SJCRH30 (cell line): ENCODE measurements at regions not wholly inside any gene's neighbourhood (a gene's known extent, or its start where the extent isn't known, plus 50 kb on each side); places are given as distances from the start of the nearest gene placed in this dataset.
"Not testable (repeated sequence)": the region's sequence is repeated elsewhere in the genome, so short reads cannot be mapped to it uniquely, and the experiment has no call there.

Experiments used
- DNase-seq, 2 experiments: peaks; one replicate each; pipeline ENCODE4 v3.0.0-alpha.2; 2015 to 2020
- H3K27ac ChIP-seq: fragments of 250-450 bp; sonication (Bioruptor Pico); 2 replicates; pipeline ENCODE4 v1.5.1; 2020; ENCODE audit warnings: mild to moderate bottlenecking, moderate library complexity
- H3K27me3 ChIP-seq: fragments of 250-450 bp; sonication (Bioruptor Pico); 2 replicates; pipeline ENCODE4 v1.5.1; 2020; ENCODE audit warnings: mild to moderate bottlenecking, moderate library complexity
- H3K36me3 ChIP-seq: fragments of 250-450 bp; sonication (Bioruptor Pico); 2 replicates; pipeline ENCODE4 v1.5.1; 2020; ENCODE audit warnings: mild to moderate bottlenecking, moderate library complexity
- H3K4me1 ChIP-seq: fragments of 250-450 bp; sonication (Bioruptor Pico); 2 replicates; pipeline ENCODE4 v1.5.1; 2020; ENCODE audit warnings: mild to moderate bottlenecking, moderate library complexity
- H3K4me3 ChIP-seq: fragments of 250-450 bp; sonication (Bioruptor Pico); 2 replicates; pipeline ENCODE4 v1.5.1; 2020; ENCODE audit warnings: mild to moderate bottlenecking, moderate library complexity
- H3K9me3 ChIP-seq: fragments of 250-450 bp; sonication (Bioruptor Pico); replicated peaks from 2 replicates; pipeline ENCODE4 v1.5.1; 2020; ENCODE audit warnings: mild to moderate bottlenecking, moderate library complexity

DNA sequence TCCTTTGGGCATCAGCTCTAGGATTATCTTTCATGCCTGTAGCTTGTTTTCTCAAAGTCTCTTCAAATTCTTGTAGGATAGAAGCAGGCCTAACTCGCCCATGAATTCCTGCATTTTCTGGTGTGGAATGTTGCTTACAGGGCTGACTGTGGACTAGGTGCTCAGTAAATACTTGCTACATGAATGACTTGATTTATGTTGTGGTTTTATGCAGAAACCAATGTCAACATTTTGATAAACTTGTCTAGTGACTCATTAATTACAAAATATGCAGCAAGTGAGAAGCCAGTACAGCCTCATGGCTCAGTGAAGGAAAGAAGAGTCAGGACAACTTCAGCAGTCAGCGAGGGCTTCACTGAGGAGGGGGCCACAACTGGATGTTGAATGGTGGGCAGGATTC lies 110.6 kb upstream of the SIX2 start:
- H3K36me3 ChIP-seq = no peaks in the 10 kb centered on the region
- no peaks in the 10 kb centered on the region for H3K27me3 ChIP-seq
- H3K27ac ChIP-seq = no peak overlapping the region
- no peak overlapping the region for H3K4me3 ChIP-seq
- peaks cover 23% of the 10 kb centered on the region for H3K4me1 ChIP-seq
- peaks cover 3% of the 10 kb centered on the region; the same call in 1 of the 2 replicates for H3K9me3 ChIP-seq
- no peak for DNase-seq

DNA sequence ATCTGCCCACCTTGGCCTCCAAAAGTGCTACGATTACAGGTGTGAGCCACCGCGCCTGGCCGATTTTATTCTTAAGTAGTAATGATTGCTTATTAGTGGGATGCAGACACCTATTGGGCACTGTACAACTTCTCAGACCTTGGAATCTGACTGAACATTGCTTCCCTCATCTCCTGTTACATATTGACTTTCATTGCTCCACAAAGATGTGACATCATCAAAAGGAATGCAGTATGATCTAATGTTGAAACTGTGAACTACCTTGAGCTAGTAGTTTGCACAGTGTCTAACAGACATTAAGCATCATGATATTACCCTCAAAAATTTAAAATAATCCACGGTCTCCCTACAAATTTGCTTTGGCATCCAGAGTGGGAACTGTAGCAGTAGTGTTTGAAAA lies 109.8 kb upstream of the SIX2 start:
- DNase-seq = peak in 1 of 2 experiments; percentile 26
- no peaks in the 10 kb centered on the region for H3K27me3 ChIP-seq
- peaks cover 23% of the 10 kb centered on the region for H3K4me1 ChIP-seq
- H3K4me3 ChIP-seq = no peak overlapping the region
- no peaks in the 10 kb centered on the region for H3K36me3 ChIP-seq
- H3K9me3 ChIP-seq = peaks cover 3% of the 10 kb centered on the region; the same call in 1 of the 2 replicates
- no peak overlapping the region for H3K27ac ChIP-seq

DNA sequence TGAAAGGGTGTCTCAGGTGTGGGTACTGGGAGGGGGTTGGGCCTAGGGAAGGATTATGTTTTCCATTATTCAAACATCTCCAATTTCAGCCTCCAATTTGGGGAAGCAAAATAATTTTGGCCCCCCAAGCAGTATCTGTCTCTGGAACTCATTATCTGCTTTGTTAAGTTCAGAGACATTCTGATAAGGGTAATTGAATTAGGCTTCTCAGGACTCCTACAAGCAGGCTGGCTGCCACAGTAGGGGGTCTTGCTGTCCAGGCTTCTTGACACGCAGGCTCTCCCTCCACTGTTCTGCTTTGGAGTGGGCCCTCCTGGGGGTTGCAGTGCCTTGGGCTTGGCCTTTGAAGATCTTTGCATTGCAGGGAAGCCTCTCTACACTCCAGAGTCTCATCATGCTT lies 108.1 kb upstream of the SIX2 start:
- no peaks in the 10 kb centered on the region for H3K9me3 ChIP-seq
- DNase-seq = no peak
- H3K36me3 ChIP-seq = no peaks in the 10 kb centered on the region
- H3K27me3 ChIP-seq = no peaks in the 10 kb centered on the region
- H3K4me3 ChIP-seq = no peak overlapping the region
- no peak overlapping the region for H3K27ac ChIP-seq
- H3K4me1 ChIP-seq = peaks cover 11% of the 10 kb centered on the region; the same call in 1 of the 2 replicates

- no peak overlapping the region for H3K27ac ChIP-seq
- no peaks in the 10 kb centered on the region for H3K27me3 ChIP-seq
- peaks cover 9% of the 10 kb centered on the region; the same call in 1 of the 2 replicates for H3K4me1 ChIP-seq
- H3K9me3 ChIP-seq = no peaks in the 10 kb centered on the region
- no peak overlapping the region for H3K4me3 ChIP-seq
- H3K36me3 ChIP-seq = no peaks in the 10 kb centered on the region
- DNase-seq = no peak
Measured at GRCh38 chr2:45115181-45115580, 105.9 kb upstream of the SIX2 start.

- H3K4me1 ChIP-seq = peaks cover 6% of the 10 kb centered on the region; the same call in 1 of the 2 replicates
- H3K4me3 ChIP-seq = no peak overlapping the region
- H3K27me3 ChIP-seq = no peaks in the 10 kb centered on the region
- H3K36me3 ChIP-seq = no peaks in the 10 kb centered on the region
- no peak overlapping the region for H3K27ac ChIP-seq
- no peaks in the 10 kb centered on the region for H3K9me3 ChIP-seq
- peak; percentile 25 to 29 for DNase-seq
Measured at GRCh38 chr2:45114221-45114955, 105.1 kb upstream of the SIX2 start.

DNA sequence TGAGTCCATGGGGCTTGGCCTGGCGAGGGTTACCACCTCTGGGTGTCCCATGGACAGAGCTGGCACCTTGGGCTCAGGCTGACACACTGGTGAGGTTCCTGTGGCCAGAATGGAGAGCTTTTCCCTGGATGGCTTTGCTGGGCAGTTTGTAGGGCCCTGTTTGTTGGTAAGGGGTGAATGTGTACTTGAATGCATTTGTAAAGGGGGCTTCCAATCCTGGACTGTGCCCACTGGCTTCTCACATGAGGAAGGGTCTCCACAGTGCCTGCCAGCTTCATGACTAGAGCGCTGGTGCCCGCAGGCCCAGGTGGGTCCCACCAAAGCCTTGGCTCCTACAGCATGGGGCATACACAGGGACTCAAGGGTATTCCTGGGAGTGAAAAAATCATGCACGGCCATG lies 103.5 kb upstream of the SIX2 start:
- Histone ChIP-seq H3K4me1 (no peaks in the 10 kb centered on the region), H3K9me3 (no peaks in the 10 kb centered on the region), H3K4me3 (no peak overlapping the region), H3K36me3 (no peaks in the 10 kb centered on the region), H3K27me3 (no peaks in the 10 kb centered on the region), H3K27ac (no peak overlapping the region)
- DNase-seq = no peak

DNA sequence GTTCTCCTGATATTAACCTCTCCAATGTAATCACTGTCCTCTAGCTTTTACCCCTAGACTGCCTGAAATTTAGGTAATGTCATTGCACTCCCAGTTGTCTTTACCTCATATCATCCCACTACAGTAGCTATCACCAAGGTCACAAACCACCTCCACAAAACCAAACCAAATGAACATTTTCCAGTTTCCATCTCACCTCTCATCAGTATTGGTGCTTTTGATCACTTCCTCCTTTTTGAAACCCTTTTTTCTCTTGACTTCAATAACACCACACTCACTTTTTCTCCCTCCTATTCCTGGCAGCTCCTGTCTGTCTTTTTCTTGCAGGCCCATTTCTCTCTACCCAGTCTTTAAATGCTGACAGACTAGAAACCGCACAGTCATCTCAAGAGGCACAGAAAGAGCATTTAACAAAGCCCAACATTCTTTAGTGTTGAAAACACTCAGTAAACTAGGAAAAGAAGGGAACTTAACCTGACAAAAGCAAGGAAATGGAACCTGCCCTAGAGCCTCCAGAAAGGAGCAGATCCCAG lies 95.9 kb upstream of the SIX2 start:
- DNase-seq = no peak
- no peak overlapping the region for H3K4me3 ChIP-seq
- H3K4me1 ChIP-seq = no peaks in the 10 kb centered on the region
- H3K27me3 ChIP-seq = no peaks in the 10 kb centered on the region
- H3K36me3 ChIP-seq = no peaks in the 10 kb centered on the region
- H3K27ac ChIP-seq = no peak overlapping the region
- peaks cover 5% of the 10 kb centered on the region; the same call in 1 of the 2 replicates for H3K9me3 ChIP-seq

GRCh38 chr2:45104429-45104828 lies 95.2 kb upstream of the SIX2 start:
- Histone ChIP-seq H3K27ac (no peak overlapping the region), H3K27me3 (no peaks in the 10 kb centered on the region), H3K36me3 (no peaks in the 10 kb centered on the region), H3K4me3 (no peak overlapping the region), H3K9me3 (peaks cover 5% of the 10 kb centered on the region; the same call in 1 of the 2 replicates), H3K4me1 (no peaks in the 10 kb centered on the region)
- DNase-seq = no peak

DNA sequence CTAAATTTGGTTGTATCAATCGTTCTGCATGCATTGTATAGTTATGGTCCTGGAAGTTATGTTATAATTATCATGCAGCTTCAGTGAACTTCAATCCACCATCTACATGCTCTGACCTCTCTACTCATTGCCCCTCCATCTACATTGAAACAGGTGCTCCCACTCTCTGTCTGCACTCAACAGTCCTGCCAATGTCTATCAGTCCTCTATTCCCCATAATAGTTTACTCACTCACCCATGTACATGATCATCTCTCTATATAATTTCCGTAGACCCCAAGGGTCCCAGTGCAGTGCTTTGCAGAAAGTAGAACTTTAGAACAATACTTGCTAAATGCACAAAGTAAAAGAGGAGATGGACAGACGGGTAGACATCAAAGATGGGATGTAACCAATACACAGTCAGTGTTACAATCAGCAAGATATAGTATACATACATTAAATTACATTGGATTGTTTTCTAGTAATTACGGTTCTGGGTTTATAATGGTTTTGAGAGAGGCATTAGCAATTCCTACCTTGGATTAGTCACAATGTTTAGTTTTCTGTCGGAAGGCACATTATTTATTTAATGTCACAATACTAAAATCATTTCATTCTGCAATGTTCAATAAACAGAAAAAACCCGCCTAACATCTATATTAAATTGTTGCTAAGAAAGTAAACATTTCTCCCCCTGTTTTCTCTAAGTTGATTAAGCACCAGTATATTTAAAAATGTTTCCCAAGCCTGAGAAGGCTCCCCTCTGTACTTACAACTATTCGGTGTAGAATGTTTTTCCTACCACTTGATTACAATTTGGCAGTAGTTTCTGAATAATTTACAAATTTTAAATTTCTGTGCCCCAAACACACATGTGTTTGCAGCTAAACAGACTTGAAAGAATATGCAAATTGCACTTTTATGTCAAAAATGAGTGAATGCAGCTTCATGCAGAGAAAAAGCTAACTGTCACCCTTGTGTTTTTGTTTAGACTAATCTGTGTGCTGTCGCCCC lies 94.4 kb upstream of the SIX2 start:
- peaks cover 5% of the 10 kb centered on the region; the same call in 1 of the 2 replicates for H3K9me3 ChIP-seq
- H3K4me1 ChIP-seq = no peaks in the 10 kb centered on the region
- no peak overlapping the region for H3K4me3 ChIP-seq
- no peak overlapping the region for H3K27ac ChIP-seq
- no peaks in the 10 kb centered on the region for H3K27me3 ChIP-seq
- DNase-seq = no peak
- no peaks in the 10 kb centered on the region for H3K36me3 ChIP-seq

DNA sequence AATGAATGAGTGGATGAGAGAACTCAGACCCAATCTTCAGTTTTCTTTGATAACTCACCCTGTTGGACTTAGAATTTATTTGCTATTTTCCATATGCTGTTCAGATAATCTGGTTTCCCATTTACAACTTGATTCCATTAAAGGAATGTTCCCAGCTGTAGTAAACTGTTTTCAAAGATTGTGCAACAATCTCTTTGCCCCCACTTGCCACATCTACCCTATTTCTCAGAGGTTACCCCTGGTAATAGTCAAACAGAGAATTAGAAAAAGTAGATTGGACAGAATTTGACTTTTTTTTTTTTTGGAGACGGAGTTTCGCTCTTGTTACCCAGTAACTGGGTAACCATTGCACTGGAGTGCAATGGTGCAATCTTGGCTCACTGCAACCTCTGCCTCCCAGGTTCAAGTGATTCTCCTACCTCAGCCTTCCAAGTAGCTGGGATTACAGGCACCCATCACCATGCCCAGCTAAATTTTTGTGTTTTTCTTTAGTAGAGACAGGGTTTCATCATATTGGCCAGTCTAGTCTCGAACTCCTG lies 93.4 kb upstream of the SIX2 start:
- no peaks in the 10 kb centered on the region for H3K27me3 ChIP-seq
- no peak overlapping the region for H3K27ac ChIP-seq
- no peak overlapping the region for H3K4me3 ChIP-seq
- H3K9me3 ChIP-seq = peaks cover 5% of the 10 kb centered on the region; the same call in 1 of the 2 replicates
- H3K36me3 ChIP-seq = no peaks in the 10 kb centered on the region
- H3K4me1 ChIP-seq = no peaks in the 10 kb centered on the region
- no peak for DNase-seq

DNA sequence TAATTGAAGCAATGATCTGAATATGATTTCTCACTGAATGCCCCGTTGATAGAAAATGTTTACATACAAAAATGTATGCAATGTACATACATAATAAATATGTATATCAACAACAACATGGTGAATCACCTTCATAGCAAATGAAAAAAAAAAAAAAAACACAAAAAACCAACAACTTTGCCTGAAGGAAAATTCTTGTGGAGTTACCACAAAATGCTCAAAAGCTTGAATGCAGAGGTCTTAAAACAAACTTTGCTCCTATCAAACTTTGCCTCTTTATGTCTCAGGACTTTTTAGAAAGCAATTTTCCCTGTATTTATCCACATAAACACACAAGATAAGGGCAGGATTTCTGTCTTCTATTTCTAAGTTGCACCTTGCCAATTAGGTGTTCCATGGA lies 92.9 kb upstream of the SIX2 start:
- Histone ChIP-seq H3K4me3 (no peak overlapping the region), H3K27me3 (no peaks in the 10 kb centered on the region), H3K36me3 (no peaks in the 10 kb centered on the region), H3K27ac (no peak overlapping the region), H3K4me1 (no peaks in the 10 kb centered on the region), H3K9me3 (peaks cover 5% of the 10 kb centered on the region; the same call in 1 of the 2 replicates)
- DNase-seq = no peak

DNA sequence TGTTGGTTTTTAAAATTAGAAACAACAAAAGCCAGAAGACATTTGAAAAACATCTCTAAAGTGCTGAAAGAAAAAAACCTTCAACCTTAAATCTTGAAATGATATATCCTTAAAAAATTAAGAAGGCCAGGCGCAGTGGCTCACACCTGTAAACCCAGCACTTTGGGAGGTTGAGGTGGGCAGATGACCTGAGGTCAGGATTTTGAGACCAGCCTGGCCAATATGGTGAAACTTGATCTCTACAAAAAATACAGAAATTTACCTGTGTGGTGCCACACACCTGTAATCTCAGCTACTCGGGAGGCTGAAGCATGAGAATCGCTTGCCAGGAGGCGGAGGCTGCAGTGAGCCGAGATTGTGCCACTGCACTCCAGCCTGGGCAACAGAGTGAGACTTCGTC lies 87.7 kb upstream of the SIX2 start:
- Histone ChIP-seq H3K27me3 (no peaks in the 10 kb centered on the region), H3K4me3 (no peak overlapping the region), H3K9me3 (peaks cover 5% of the 10 kb centered on the region; the same call in 1 of the 2 replicates), H3K27ac (no peak overlapping the region), H3K4me1 (no peaks in the 10 kb centered on the region), H3K36me3 (peaks cover 2% of the 10 kb centered on the region; the same call in 1 of the 2 replicates)
- DNase-seq = no peak

GRCh38 chr2:45096038-45096437 lies 86.8 kb upstream of the SIX2 start:
- not testable (repeated sequence) for H3K9me3 ChIP-seq, H3K4me3 ChIP-seq, DNase-seq, H3K27me3 ChIP-seq, H3K27ac ChIP-seq, H3K4me1 ChIP-seq, H3K36me3 ChIP-seq

- Histone ChIP-seq H3K4me1 (no peaks in the 10 kb centered on the region), H3K9me3 (no peaks in the 10 kb centered on the region; the same call in 1 of the 2 replicates), H3K27ac (no peak overlapping the region), H3K27me3 (no peaks in the 10 kb centered on the region), H3K36me3 (peaks cover 2% of the 10 kb centered on the region; the same call in 1 of the 2 replicates), H3K4me3 (no peak overlapping the region)
- DNase-seq = no peak
Measured at GRCh38 chr2:45093663-45094062, 84.4 kb upstream of the SIX2 start.
